ENCODE measurements at regions not wholly inside any gene's neighbourhood (a gene's known extent, or its start where the extent isn't known, plus 50 kb on each side); places are given as distances from the start of the nearest gene placed in this dataset.
A peak's percentile ranks its signal among the peaks of the same experiment; 100 is the strongest.

DNA sequence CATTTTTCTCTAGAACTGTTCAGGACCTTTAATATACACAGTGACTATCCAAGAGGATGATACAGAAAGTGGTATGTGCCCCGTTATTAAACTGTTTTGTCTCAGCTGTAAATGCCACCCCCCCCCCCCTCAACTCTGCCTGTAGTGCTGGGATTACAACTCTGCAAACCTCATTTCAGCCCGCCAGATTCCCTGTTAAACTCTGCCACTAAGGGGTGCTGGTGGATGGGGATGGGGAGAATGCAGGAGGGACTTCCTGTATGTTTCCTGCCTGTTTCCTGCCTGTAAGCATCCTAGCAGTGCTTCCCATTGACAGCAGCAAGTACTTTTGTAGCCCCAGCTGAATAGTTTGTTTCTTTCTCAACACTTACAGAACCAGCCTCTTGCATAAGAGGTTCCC lies 301.7 kb upstream of the RORA start:
- DNase-seq (ENCODE audit: low read depth) = no peak

- DNase-seq (ENCODE audit: low read depth) = no peak
Observed at GRCh38 chr15:61528581-61528910, 299.4 kb upstream of the RORA start.

- DNase-seq (ENCODE audit: low read depth) = no peak
Observed at GRCh38 chr15:61527836-61528580, 298.9 kb upstream of the RORA start.

- DNase-seq (ENCODE audit: low read depth) = no peak
Observed at GRCh38 chr15:61524545-61524944, 295.4 kb upstream of the RORA start.

DNA sequence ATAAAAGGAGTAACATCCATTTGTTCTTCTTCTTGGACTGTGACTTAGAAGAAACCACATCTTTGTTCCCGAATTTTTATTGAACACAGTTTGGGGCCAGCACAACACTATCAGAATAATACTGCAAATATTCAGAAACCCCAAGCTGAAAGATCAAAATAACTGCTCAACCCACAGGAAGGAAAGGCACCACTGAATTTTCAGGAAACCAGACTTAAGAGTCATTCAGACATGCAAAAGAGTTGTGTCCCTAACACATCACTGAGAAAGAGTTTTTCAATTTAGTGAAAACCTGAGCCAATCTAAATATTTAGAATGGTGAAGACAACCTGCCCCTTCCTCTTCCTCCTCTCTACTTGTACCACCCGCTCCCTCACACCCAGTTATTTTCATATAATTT lies 295.0 kb upstream of the RORA start:
- DNase-seq (ENCODE audit: low read depth) = no peak

DNA sequence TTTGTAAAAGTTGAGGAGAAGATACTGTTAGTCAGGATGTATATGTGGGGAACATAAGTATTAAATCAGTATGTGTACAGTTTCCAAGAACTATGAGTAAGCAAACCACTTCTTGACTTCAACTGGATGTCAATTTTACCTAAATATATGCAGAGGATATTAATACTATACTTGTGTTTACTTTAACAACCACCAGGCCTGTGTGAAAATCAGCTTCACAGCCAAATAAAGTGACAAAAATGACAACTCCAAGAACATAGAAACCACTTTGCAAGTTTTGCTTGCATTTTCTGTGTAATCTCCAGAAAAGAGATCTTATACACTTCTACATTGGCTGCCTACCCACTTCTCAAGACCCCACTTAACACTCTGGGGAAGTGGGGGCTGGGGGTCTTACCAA lies 293.3 kb upstream of the RORA start:
- DNase-seq (ENCODE audit: low read depth) = no peak

DNA sequence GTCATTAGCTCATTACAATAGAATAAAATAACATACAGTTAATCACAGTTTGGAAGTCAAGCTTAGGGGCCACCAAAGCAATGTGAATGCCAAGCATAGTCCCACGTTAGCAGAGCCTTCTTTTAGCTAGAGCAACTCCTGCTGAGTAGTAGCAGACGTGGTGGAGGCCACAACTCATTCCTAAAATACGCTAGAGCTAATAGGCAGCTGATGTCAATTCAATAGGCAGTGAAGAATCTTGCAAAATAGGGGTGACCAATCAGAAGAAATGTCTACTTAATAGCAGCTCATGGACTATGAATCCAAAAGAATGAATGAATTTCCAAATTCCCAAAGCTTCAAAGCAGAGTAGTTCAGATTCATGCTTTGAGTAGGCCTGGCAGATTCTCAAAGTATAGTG lies 292.9 kb upstream of the RORA start:
- DNase-seq (ENCODE audit: low read depth) = no peak

GRCh38 chr15:61519296-61519695 lies 290.2 kb upstream of the RORA start:
- peak; percentile 25 for DNase-seq (ENCODE audit: low read depth)

DNA sequence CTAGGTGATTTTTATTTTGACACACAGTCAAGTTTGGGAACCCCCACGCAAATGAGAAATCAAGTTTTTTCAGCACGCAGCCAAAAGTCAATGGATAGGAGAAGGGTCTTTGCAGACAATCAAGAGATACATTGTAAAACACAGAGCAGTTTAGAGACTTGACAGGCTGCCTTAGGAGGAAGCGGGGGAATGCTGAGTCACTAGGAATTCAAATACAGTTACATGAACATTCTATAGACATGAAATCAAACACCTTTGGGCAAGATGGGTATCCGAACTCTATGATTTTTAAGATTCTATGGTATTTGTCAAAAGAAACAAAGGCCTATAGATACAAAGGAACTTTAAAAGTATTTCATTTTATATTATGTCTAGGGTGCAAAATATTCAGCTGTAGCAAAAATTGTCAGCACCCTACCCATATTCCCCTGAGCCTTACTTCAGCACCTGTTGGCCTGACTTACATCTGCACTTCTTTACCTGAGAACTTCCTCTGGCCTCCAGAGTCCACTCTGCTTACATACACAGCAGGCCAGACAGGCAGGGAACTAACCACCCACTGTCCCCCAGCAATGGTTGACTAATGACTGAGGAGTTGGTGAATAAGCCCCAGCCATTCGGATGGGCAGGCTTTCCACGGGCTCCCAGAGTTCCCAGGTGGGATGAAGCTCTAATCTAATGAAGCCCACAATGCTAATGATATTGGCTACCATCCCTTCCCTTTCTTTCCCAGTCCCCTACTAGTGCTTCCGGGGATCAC lies 289.3 kb upstream of the RORA start:
- DNase-seq (ENCODE audit: low read depth) = no peak

- no peak for DNase-seq (ENCODE audit: low read depth)
Observed at GRCh38 chr15:61517776-61518175, 288.7 kb upstream of the RORA start.

- no peak for DNase-seq (ENCODE audit: low read depth)
Observed at GRCh38 chr15:61517335-61517734, 288.2 kb upstream of the RORA start.

DNA sequence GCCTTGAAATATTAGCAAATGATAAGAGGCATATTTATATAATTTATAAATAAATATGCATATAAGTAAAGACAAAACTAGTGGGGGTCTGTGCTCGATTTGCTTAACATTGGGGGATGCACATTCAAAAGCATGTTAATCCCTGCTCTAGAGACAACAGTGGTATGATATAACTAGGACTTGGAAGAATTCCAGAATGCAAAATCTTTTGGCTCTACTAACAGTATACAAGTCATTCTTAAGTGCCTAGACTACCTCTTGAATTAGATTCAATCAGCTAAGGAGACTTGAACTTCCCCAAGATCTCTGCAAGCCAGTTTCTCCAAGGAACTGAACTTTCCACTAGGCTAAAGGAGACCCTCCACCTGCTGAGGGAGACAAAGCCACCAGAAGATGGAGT lies 282.7 kb upstream of the RORA start:
- DNase-seq (ENCODE audit: low read depth) = no peak

- DNase-seq (ENCODE audit: low read depth) = no peak
Observed at GRCh38 chr15:61511089-61511488, 282.0 kb upstream of the RORA start.

- no peak for DNase-seq (ENCODE audit: low read depth)
Observed at GRCh38 chr15:61509327-61509840, 280.3 kb upstream of the RORA start.

- DNase-seq (ENCODE audit: low read depth) = no peak
Observed at GRCh38 chr15:61503383-61503969, 274.4 kb upstream of the RORA start.

DNA sequence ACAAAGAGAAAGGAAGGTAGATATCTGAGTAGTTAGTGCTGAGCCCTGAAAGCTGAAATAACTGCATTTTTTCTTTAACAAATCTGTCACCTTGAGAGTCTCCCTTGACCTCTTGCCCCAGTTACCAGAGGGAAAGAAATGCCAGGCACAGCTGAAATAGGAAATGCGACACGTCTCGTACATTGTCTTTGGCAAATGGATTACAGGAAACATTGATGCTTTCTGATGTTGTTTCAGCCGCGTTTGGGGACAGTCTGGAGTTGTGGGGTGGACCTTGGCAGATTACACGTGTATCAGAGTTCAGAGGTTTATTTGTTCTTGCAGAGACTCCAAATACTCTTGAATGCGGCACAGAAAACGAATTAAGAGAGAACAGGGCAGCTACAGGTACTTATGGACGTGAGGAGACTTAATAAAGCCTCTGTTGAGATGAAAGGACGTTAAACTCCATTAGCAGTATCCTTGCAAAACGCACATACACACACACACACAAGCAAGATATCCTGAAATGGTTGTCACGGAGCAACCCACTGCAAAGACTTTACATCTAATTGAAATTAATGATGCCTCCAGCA lies 272.8 kb upstream of the RORA start:
- no peak for DNase-seq (ENCODE audit: low read depth)

- no peak for DNase-seq (ENCODE audit: low read depth)
Observed at GRCh38 chr15:61500951-61501620, 272.0 kb upstream of the RORA start.

DNA sequence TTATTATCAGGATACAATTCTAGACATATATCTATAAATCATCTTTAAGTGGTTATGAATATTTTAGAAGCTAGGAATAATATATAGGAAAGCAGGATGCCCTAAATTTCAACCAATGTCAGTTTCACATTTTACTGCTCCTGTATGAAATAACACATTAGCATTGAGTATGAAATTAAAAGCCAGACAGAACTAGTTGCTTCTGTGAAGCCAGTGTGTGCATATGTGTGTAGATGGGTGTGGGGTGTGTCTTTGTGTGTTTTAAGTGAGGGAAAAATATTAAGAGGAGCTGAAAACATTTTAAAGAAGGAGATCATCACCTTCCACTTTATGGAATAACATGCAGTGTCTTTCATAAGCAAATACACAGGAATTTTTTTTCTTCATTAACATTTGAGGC lies 271.4 kb upstream of the RORA start:
- no peak for DNase-seq (ENCODE audit: low read depth)

- DNase-seq (ENCODE audit: low read depth) = no peak
Observed at GRCh38 chr15:61499376-61499775, 270.3 kb upstream of the RORA start.

DNA sequence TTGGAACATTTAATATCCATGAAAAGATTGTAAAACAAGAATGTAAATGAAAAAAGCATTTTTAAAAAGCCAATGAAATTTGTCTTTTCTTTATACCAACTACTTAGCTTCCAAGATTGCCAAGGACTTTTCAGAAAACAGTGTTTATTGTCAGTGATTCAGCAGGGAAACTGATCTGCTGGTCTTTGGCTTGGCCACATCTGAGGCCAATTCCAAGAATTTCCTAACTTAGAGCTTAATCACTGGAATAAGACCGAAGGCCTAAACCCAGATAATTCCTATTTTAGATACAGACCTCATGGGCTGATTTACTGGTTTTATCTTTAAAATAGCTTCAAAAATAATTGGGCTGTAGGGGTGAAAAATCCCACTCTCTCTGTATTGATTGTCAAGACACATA lies 260.5 kb upstream of the RORA start:
- DNase-seq (ENCODE audit: low read depth) = no peak

GRCh38 chr15:61483599-61483998 lies 254.5 kb upstream of the RORA start:
- no peak for DNase-seq (ENCODE audit: low read depth)

DNA sequence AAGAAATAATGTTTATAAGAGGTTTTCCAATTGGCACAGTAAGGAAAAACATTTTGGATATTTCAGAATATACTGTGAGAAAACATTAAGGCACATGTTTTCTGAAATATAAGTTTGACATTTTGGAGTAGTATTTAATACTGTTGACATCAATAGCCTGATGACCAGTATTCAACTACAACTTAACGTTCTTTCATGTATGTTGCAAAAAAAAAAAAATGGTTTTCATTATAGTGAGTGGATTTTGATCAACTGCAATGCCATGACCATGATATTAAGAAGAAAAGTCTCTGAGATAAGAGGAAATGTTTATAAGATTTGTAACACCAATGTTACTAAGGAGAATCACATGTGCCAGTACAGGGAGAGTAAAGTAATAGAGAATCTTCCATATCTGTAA lies 252.8 kb upstream of the RORA start:
- DNase-seq (ENCODE audit: low read depth) = no peak
